Activated CD8-positive, alpha-beta memory T cell treated with anti-CD3 and anti-CD28 coated beads for 4 hours (primary cell): ENCODE measurements at regions not wholly inside any gene's neighbourhood (a gene's known extent, or its start where the extent isn't known, plus 50 kb on each side); places are given as distances from the start of the nearest gene placed in this dataset.

Source experiments
- DNase-seq, 2 donors: peaks; one replicate each; pipeline ENCODE4 v3.0.0-alpha.2; 2020; ENCODE audit warnings: low read depth in 2 of 2

GRCh38 chr1:56034847-56035481, 544.4 kb downstream of the PLPP3 start:
- no peak for DNase-seq

DNA sequence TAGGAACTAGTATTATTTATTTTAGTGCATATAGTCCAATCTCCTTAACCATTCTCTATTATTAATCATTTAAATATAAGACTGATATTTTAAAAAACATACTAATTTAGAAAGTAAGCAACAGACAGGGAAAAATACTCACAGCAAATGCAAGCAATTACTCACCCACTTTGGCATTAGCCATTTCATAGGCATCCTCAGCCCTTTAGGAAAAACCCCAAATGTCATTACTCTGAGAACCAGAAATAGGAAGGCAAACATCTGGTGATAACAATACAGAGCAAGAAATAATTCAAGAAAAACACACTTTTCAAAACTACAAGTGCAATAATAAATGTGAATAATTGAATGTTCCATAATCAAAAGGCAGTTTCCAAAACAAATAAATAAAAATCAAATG, 545.1 kb downstream of the PLPP3 start:
- no peak for DNase-seq

DNA sequence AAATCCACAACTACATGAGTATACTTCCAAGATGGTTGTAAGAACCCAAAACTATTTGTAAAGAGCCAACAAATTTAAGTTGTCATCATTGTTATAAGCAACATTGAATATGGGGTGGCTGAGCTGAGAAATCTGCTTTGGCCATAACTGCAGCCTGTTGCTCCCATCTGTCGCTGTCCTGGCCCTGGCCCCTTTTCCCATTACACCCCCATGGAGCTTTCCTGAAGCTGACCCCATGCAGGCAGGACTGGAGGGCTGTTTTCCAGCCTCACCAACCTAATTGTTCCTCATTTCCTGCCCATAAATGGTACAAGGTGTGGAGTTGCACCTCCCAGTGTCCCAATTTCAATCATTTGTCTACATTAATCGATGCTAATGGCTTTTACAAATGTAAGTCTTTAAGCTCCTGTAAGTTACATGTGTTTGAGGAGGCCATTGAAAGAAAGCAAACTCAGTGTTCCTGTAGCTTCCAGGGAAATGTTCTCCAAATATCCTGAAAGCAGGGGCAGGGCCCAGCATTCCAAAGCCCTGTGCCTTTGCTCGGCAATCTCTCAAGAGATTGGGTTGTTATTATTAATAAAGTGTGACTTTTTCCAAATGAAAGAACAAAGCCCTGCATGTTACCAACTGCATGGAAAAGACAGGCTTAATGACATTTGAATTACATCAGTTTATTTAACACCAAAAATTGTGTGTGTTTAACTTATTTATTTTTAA, 545.9 kb downstream of the PLPP3 start:
- no peak for DNase-seq

DNA sequence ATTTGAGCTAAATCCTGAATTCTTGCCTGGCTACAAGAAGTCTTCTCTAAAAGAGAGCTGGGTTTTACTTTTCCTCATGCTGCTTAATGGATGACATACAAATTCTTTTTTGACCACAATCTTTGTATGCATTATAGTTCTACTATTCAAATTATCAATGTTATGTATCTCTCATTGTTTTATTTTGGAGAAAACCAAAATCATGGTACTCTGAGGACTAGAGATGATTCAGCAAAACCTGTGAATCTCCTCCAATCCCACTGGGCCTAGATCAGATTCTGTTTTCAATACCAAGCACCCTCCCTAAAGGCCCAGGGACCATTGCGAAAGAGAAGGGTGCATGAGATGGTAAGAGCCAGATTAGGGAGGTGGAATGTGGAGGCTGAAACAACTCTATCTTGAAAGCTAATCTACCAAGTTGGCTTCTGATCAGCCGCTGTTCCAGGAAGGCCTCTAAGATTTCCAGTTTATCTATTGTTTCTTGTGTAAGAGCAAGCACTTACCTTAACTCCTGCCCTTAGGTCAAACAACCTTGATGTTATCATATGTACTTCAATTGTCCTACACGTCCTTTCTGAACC, 547.2 kb downstream of the PLPP3 start:
- no peak for DNase-seq

DNA sequence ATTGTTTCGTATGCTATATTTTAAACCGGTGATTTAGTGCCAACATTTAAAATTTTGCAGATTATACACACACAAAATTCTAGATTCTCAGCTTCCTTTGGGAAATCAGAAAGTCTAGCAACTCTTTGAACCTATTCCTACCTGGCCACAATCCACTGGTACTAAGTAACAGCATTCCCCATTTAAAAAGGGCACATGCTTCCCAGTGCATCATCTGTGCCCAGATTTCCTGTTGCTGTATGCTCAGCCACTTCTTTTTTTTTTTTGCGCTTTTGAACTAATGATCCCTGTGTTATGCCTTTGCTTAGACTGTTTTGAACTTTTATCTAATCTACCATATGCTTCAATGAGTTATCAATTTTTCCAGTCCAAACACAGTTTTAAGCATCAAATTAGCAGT, 548.4 kb downstream of the PLPP3 start:
- DNase-seq = no peak

GRCh38 chr1:56029319-56030003, 549.9 kb downstream of the PLPP3 start:
- DNase-seq = no peak

GRCh38 chr1:56028911-56029310, 550.5 kb downstream of the PLPP3 start:
- DNase-seq = no peak

GRCh38 chr1:56028244-56028643, 551.1 kb downstream of the PLPP3 start:
- no peak for DNase-seq

DNA sequence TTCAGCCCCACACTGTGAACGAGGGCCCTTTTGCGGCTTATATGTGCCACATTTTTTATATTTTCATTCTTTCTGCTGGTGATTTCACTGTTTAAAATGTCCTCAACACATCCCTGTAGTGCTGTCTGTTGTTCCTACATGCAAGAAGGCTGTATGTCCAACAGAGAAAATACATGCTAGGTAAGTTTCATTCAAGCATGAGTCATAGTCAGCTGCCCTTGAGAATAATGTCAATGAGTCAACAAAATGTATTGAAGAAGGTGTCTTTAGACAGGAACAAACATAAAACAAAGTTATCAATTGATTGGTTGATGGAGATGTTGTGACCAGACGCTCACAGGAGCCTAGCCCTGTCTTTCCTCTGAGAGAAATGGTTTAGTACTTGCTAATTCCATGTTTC, 553.4 kb downstream of the PLPP3 start:
- no peak for DNase-seq

- DNase-seq = no peak
Measured at GRCh38 chr1:56024155-56024554, 555.2 kb downstream of the PLPP3 start.

DNA sequence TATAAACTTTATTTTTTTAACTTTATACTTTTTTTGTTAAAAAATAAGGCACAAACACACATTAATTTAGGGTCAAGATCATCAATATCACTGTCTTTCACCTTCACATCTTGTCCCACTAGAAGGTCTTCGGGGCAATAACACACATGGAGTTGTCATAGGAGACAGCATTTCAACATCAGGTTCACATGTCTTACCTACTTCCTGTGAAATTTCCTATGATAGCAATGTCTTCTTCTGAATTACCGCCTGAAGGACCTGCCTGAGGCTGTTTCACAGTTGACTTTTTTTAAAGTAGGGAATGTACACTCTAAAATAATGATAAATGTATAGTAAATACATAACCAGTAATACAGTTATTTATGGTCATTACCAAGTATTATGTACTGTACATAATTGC, 559.4 kb downstream of the PLPP3 start:
- no peak for DNase-seq

- no peak for DNase-seq
Measured at GRCh38 chr1:56019472-56019871, 559.9 kb downstream of the PLPP3 start.

GRCh38 chr1:56017336-56017735, 562.0 kb downstream of the PLPP3 start:
- DNase-seq = no peak

GRCh38 chr1:56003846-56004245, 575.5 kb downstream of the PLPP3 start:
- DNase-seq = no peak

- DNase-seq = no peak
Measured at GRCh38 chr1:56002231-56002630, 577.1 kb downstream of the PLPP3 start.

- DNase-seq = no peak
Measured at GRCh38 chr1:56000424-56000823, 578.9 kb downstream of the PLPP3 start.

- DNase-seq = no peak
Measured at GRCh38 chr1:55997536-55997935, 581.8 kb downstream of the PLPP3 start.

- DNase-seq = no peak
Measured at GRCh38 chr1:55993646-55994318, 585.6 kb downstream of the PLPP3 start.

DNA sequence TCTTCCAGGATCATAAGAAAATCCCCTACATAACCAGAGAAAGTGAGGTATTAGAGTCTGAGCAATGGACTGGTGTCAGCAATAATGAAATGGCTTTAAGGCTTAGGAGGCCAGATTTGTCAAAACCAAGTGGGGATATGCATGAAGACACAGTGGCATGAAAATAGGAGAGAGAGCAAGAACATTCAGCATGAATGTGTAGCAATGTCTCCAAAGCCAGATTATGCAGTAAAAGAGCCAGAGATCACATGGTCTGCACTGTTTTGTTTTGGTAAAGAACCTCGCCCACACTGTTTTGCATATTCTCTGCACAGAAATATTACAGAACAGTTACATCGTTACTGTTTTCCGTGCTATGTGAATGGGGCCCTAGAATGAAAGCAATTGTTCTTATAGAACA, 589.4 kb downstream of the PLPP3 start:
- DNase-seq = no peak

DNA sequence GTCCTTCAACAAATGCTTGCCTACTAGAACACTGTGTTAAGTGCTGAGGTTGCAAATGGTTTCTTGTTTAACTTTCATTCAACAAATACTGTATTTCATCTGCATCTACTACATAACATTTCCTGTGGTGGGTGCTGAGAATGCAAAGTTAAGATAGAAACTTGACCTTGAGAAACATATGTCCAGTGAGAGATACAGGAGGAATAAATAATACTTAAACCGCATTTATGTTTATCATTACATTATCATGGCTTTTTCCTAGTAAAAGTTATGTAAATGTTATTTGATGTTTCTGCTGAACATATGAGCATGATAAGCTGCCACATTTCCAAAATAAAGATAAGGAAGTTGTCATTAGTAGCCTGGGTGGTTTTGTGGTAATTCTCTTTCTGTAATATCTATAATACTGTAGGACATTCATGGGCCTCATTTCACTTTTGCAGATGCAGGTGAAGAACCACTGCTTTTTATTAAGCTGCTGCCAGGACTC, 590.4 kb downstream of the PLPP3 start:
- DNase-seq = no peak

- DNase-seq = no peak
Measured at GRCh38 chr1:55987491-55988249, 591.7 kb downstream of the PLPP3 start.
